ENCODE measurements at regions not wholly inside any gene's neighbourhood (a gene's known extent, or its start where the extent isn't known, plus 50 kb on each side); places are given as distances from the start of the nearest gene placed in this dataset.
A peak's percentile ranks its signal among the peaks of the same experiment; 100 is the strongest.
"Not testable (repeated sequence)": the region's sequence is repeated elsewhere in the genome, so short reads cannot be mapped to it uniquely, and the experiment has no call there.

- not testable (repeated sequence) for H3K27ac ChIP-seq (ENCODE audit: low read length)
Measured at GRCh38 chr16:33992513-33993177, 533.2 kb downstream of the TP53TG3F start.

GRCh38 chr16:33994207-33994606 is 534.8 kb downstream of the TP53TG3F start:
- intact Hi-C loops (cut with DNase I); H3K4me1 ChIP-seq (ENCODE audit: control insufficient read depth, insufficient read depth, low read length); H3K27me3 ChIP-seq (ENCODE audit: control insufficient read depth, insufficient read depth); ATAC-seq; H3K27ac ChIP-seq (ENCODE audit: low read length); DNase-seq; H3K9me3 ChIP-seq (ENCODE audit: control insufficient read depth, low read length); H3K4me3 ChIP-seq (ENCODE audit: low read length): not testable (repeated sequence)
- 76% methylated on average over 10 of the region's 12 CpGs for WGBS

More at GRCh38 chr16:33992513-33993177, 533.2 kb downstream of the TP53TG3F start:
- H3K27me3 ChIP-seq (ENCODE audit: control insufficient read depth, insufficient read depth); intact Hi-C loops (cut with DNase I); H3K4me3 ChIP-seq (ENCODE audit: low read length); H3K4me1 ChIP-seq (ENCODE audit: control insufficient read depth, insufficient read depth, low read length); H3K9me3 ChIP-seq (ENCODE audit: control insufficient read depth, low read length): not testable (repeated sequence)
- peak in 1 of 2 donors; percentile 12 for ATAC-seq
- peak in 1 of 3 donors; percentile 24 for DNase-seq
- WGBS, result 77% methylated on average over 11 of the region's 11 CpGs

- H3K27ac ChIP-seq (ENCODE audit: low read length); intact Hi-C loops (cut with DNase I); H3K4me3 ChIP-seq (ENCODE audit: low read length); H3K27me3 ChIP-seq (ENCODE audit: control insufficient read depth, insufficient read depth); DNase-seq; ATAC-seq; H3K4me1 ChIP-seq (ENCODE audit: control insufficient read depth, insufficient read depth, low read length); H3K9me3 ChIP-seq (ENCODE audit: control insufficient read depth, low read length): not testable (repeated sequence)
- 73% methylated on average over 8 of the region's 9 CpGs for WGBS
Measured at GRCh38 chr16:33995821-33996372, 536.5 kb downstream of the TP53TG3F start.

GRCh38 chr16:34001184-34001583 is 541.8 kb downstream of the TP53TG3F start:
- H3K27ac ChIP-seq (ENCODE audit: low read length); H3K4me1 ChIP-seq (ENCODE audit: control insufficient read depth, insufficient read depth, low read length); H3K9me3 ChIP-seq (ENCODE audit: control insufficient read depth, low read length); H3K27me3 ChIP-seq (ENCODE audit: control insufficient read depth, insufficient read depth); intact Hi-C loops (cut with DNase I); DNase-seq; H3K4me3 ChIP-seq (ENCODE audit: low read length); ATAC-seq: not testable (repeated sequence)
- WGBS, result 67% methylated on average over 2 of the region's 4 CpGs

- H3K4me3 ChIP-seq (ENCODE audit: low read length); H3K27ac ChIP-seq (ENCODE audit: low read length); H3K27me3 ChIP-seq (ENCODE audit: control insufficient read depth, insufficient read depth); H3K9me3 ChIP-seq (ENCODE audit: control insufficient read depth, low read length); DNase-seq; intact Hi-C loops (cut with DNase I); H3K4me1 ChIP-seq (ENCODE audit: control insufficient read depth, insufficient read depth, low read length); ATAC-seq: not testable (repeated sequence)
- WGBS, result 52% methylated on average over 2 of the region's 4 CpGs
Measured at GRCh38 chr16:34001961-34002360, 542.5 kb downstream of the TP53TG3F start.

GRCh38 chr16:34014841-34015820 is 555.7 kb downstream of the TP53TG3F start:
- peak in 2 of 3 donors; percentile 27 to 36 for DNase-seq
- H3K27ac ChIP-seq (ENCODE audit: low read length); H3K4me3 ChIP-seq (ENCODE audit: low read length); ATAC-seq; intact Hi-C loops (cut with DNase I); H3K27me3 ChIP-seq (ENCODE audit: control insufficient read depth, insufficient read depth); H3K9me3 ChIP-seq (ENCODE audit: control insufficient read depth, low read length); H3K4me1 ChIP-seq (ENCODE audit: control insufficient read depth, insufficient read depth, low read length): not testable (repeated sequence)
- WGBS, result 46% methylated on average over 83 of the region's 83 CpGs

GRCh38 chr16:34018277-34018676 is 558.9 kb downstream of the TP53TG3F start:
- DNase-seq; H3K4me3 ChIP-seq (ENCODE audit: low read length); H3K27me3 ChIP-seq (ENCODE audit: control insufficient read depth, insufficient read depth); intact Hi-C loops (cut with DNase I); ATAC-seq; H3K9me3 ChIP-seq (ENCODE audit: control insufficient read depth, low read length); H3K27ac ChIP-seq (ENCODE audit: low read length); H3K4me1 ChIP-seq (ENCODE audit: control insufficient read depth, insufficient read depth, low read length): not testable (repeated sequence)

- Histone ChIP-seq H3K4me1 (ENCODE audit: control insufficient read depth, insufficient read depth, low read length) (no peaks in the 10 kb centered on the region), H3K4me3 (ENCODE audit: low read length) (no peak overlapping the region), H3K9me3 (ENCODE audit: control insufficient read depth, low read length) (no peaks in the 10 kb centered on the region), H3K27ac (ENCODE audit: low read length) (no peak overlapping the region), H3K27me3 (ENCODE audit: control insufficient read depth, insufficient read depth) (no peaks in the 10 kb centered on the region)
- ATAC-seq (no peak), DNase-seq (peak; percentile 9 to 38 (median 31))
- WGBS, result 46% methylated on average over 42 of the region's 42 CpGs
- intact Hi-C loops (cut with DNase I), result no loop called here
Measured at GRCh38 chr16:34050787-34051320, 591.4 kb downstream of the TP53TG3F start.

- H3K9me3 ChIP-seq (ENCODE audit: control insufficient read depth, low read length), result no peaks in the 10 kb centered on the region
- H3K4me1 ChIP-seq (ENCODE audit: control insufficient read depth, insufficient read depth, low read length), result no peaks in the 10 kb centered on the region
- intact Hi-C loops (cut with DNase I), result no loop called here
- no peak overlapping the region for H3K27ac ChIP-seq (ENCODE audit: low read length)
- no peaks in the 10 kb centered on the region for H3K27me3 ChIP-seq (ENCODE audit: control insufficient read depth, insufficient read depth)
- 57% methylated on average over 3 of the region's 3 CpGs for whole genome bisulfite sequencing
- no peak for ATAC-seq
- no peak for DNase-seq
- no peak overlapping the region for H3K4me3 ChIP-seq (ENCODE audit: low read length)
Measured at GRCh38 chr16:34054137-34054536, 594.7 kb downstream of the TP53TG3F start.

- no peaks in the 10 kb centered on the region for H3K9me3 ChIP-seq (ENCODE audit: control insufficient read depth, low read length)
- no peaks in the 10 kb centered on the region for H3K27me3 ChIP-seq (ENCODE audit: control insufficient read depth, insufficient read depth)
- DNase-seq (no peak), ATAC-seq (no peak)
- WGBS, result 52% methylated on average over 4 of the region's 4 CpGs
- H3K4me1 ChIP-seq (ENCODE audit: control insufficient read depth, insufficient read depth, low read length), result no peaks in the 10 kb centered on the region
- H3K27ac ChIP-seq (ENCODE audit: low read length), result no peak overlapping the region
- intact Hi-C loops (cut with DNase I), result no loop called here
- H3K4me3 ChIP-seq (ENCODE audit: low read length), result no peak overlapping the region
Measured at GRCh38 chr16:34054969-34055368, 595.6 kb downstream of the TP53TG3F start.

Data from right cardiac atrium (tissue), 5 donors.